ENCODE measurements at regions not wholly inside any gene's neighbourhood (a gene's known extent, or its start where the extent isn't known, plus 50 kb on each side); places are given as distances from the start of the nearest gene placed in this dataset.
A peak's percentile ranks its signal among the peaks of the same experiment; 100 is the strongest.
"Not testable (repeated sequence)": the region's sequence is repeated elsewhere in the genome, so short reads cannot be mapped to it uniquely, and the experiment has no call there.

DNA sequence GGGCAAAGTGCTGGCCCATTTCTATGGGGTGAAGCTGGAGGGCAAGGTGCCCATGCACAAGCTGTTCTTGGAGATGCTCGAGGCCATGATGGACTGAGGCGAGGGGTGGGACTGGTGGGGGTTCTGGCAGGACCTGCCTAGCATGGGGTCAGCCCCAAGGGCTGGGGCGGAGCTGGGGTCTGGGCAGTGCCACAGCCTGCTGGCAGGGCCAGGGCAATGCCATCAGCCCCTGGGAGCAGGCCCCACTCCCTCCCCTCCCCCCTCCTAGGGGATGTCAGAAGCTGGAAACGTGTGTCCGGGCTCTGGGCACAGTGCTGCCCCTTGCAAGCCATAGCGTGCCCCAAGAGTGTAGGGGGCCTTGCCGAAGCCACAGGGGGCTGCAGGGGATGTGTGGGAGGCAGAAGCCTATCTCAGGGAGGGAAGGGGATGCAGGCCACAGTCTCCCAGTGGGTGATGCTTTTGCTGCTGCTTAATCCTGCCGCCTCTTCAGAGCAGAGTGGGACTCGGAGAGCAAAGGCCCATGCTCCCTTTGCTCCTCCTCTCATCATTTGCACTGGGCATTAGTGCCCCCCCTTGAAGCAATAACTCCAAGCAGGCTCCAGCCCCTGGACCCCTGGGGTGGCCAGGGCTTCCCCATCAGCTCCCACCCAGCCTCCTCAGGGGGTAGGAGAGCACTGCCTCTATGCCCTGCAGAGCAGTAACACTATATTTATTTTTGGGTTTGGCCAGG, 85.2 kb downstream of the MRPL57 start:
- DNase-seq (ENCODE audit: low read depth), result not testable (repeated sequence)

DNA sequence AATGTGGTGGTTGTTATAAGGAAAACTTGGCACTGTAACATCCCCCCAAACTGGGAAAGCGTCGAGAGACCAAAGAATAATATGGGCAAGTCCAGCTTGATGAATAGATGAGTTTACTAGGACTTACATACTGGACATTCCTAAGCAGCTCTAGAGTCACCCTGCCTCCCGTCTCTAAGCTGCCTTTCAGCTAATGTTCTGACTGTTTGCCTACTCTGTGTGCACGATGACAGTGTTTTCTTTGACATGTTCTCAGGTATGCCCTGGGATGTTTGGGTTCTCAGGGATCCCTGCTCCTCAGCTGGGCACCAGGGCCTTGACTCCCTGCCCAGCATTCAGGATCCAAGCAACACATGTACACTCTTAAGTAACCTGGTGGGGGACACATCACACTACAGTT, 87.5 kb downstream of the MRPL57 start:
- DNase-seq (ENCODE audit: low read depth), result not testable (repeated sequence)

DNA sequence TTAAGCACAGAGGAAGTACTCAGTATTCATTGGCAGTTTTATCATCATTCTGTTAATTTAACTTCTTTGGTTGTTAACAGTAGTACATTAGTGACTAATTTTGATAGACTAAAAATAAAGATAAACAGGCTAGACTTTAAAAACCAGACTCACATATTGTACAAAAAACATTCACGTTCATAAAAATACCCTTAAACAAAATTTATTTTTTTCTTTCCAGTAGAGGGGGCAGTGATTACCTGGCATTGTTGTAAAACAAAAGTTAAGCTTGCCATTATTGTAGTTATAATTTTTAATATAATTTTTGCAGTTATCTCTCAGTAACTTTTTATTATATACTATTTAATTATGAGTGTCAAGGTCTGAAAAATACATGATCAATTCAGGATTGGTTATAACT, 92.0 kb downstream of the MRPL57 start:
- DNase-seq (ENCODE audit: low read depth), result not testable (repeated sequence)

- not testable (repeated sequence) for DNase-seq (ENCODE audit: low read depth)
Observed at GRCh38 chr13:21272439-21272838, 96.0 kb downstream of the MRPL57 start.

- DNase-seq (ENCODE audit: low read depth), result not testable (repeated sequence)
Observed at GRCh38 chr13:21274457-21274856, 98.0 kb downstream of the MRPL57 start.

DNA sequence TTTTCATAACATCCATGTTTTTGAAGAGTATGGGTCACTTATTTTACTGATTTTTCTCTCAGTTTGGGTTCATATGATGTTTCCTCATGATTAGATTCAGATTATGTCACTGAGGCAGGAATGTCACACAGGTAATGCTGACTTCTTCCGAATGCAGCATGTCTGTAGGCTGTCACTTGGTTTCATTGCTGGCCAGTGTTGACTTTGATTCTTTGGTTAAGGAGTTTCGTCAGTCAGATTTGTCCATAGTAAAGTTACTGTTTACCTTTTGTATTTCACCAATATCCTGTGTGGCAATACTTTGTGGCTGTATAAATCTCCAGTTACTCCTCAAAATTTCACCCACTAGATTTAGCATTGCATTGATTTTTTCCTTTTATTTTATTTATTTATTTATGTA, 105.6 kb downstream of the MRPL57 start:
- no peak for DNase-seq (ENCODE audit: low read depth)

- no peak for DNase-seq (ENCODE audit: low read depth)
Observed at GRCh38 chr13:21287331-21287907, 111.0 kb downstream of the MRPL57 start.

GRCh38 chr13:21289475-21289874, 113.0 kb downstream of the MRPL57 start:
- no peak for DNase-seq (ENCODE audit: low read depth)

GRCh38 chr13:21290442-21291002, 114.1 kb downstream of the MRPL57 start:
- not testable (repeated sequence) for DNase-seq (ENCODE audit: low read depth)

GRCh38 chr13:21291840-21292239, 115.4 kb downstream of the MRPL57 start:
- no peak for DNase-seq (ENCODE audit: low read depth)

GRCh38 chr13:21296991-21297390, 120.5 kb downstream of the MRPL57 start:
- not testable (repeated sequence) for DNase-seq (ENCODE audit: low read depth)

DNA sequence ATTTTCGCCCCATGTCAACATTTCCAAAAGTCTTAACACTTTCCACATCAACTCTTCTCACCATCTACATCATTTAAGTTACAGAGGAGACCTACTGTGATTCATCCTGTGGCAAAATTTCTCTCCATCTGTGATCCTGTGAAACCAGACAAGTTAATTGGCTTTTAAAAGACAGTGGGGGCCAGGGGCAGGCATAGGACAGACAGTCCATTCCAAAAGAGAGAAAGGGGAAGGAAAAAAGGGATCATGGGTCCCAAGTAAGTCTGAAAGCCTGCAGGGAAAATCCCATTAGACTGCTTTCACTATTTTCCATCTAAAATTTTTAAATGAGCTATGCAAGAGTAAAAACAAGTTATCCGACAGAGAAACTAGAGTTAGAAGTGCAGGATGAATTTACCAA, 121.0 kb downstream of the MRPL57 start:
- no peak for DNase-seq (ENCODE audit: low read depth)

- peak; percentile 81 for DNase-seq (ENCODE audit: low read depth)
Observed at GRCh38 chr13:21297914-21298831, 121.7 kb downstream of the MRPL57 start.

GRCh38 chr13:21304256-21304655, 127.8 kb downstream of the MRPL57 start:
- DNase-seq (ENCODE audit: low read depth), result no peak

- not testable (repeated sequence) for DNase-seq (ENCODE audit: low read depth)
Observed at GRCh38 chr13:21306300-21307073, 130.0 kb downstream of the MRPL57 start.

- not testable (repeated sequence) for DNase-seq (ENCODE audit: low read depth)
Observed at GRCh38 chr13:21307158-21307557, 130.7 kb downstream of the MRPL57 start.

GRCh38 chr13:21308906-21309305, 132.4 kb downstream of the MRPL57 start:
- no peak for DNase-seq (ENCODE audit: low read depth)

GRCh38 chr13:21309542-21310172, 133.2 kb downstream of the MRPL57 start:
- DNase-seq (ENCODE audit: low read depth), result no peak

GRCh38 chr13:21310220-21310619, 133.8 kb downstream of the MRPL57 start:
- no peak for DNase-seq (ENCODE audit: low read depth)

DNA sequence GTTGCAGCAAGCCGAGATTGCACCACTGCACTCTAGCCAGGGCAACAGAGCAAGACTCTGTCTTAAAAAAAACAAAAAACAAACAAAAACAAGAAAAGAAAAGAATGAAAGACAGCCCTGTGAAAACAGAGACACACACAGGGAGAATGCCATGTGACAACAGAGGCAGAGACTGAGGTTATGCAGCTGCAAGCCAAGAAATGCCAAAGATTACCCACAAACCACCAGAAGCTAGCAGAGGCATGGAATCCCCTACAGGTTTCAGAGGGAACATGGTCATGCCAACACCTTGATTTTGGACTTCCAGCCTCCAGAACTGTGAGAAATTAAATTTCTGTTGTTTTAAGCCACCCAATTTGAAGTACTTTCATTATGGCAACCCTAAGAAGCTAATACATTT, 138.5 kb downstream of the MRPL57 start:
- DNase-seq (ENCODE audit: low read depth), result not testable (repeated sequence)

GRCh38 chr13:21316376-21316775, 139.9 kb downstream of the MRPL57 start:
- DNase-seq (ENCODE audit: low read depth), result no peak

All from stimulated activated CD4-positive, alpha-beta T cell treated with anti-CD3 and anti-CD28 coated beads, Interleukin-2, amount 100 ng/mL, for 4 hours (primary cell).